ENCODE measurements at regions not wholly inside any gene's neighbourhood (a gene's known extent, or its start where the extent isn't known, plus 50 kb on each side); places are given as distances from the start of the nearest gene placed in this dataset.

GRCh38 chr7:353746-354325 lies 63.9 kb downstream of the FOXL3 start:
- TF ChIP-seq CTCF (IDR thresholded peaks at IDR 0.05): no peak
- TF ChIP-seq POLR2A (IDR thresholded peaks at IDR 0.05): no peak

Data from adrenal gland (tissue), 5 donors.